ENCODE measurements at regions not wholly inside any gene's neighbourhood (a gene's known extent, or its start where the extent isn't known, plus 50 kb on each side); places are given as distances from the start of the nearest gene placed in this dataset.

- no peak for TF ChIP-seq POLR2A (IDR thresholded peaks at IDR 0.05; ENCODE audit: low read length)
- no peak for TF ChIP-seq GATA1 (IDR thresholded peaks at IDR 0.05; ENCODE audit: low read depth, low read length)
These were observed 285.0 kb upstream of the PCDH20 start for GRCh38 chr13:61700620-61701019.
